Astrocyte (in vitro differentiated cells and primary cell): ENCODE measurements at regions not wholly inside any gene's neighbourhood (a gene's known extent, or its start where the extent isn't known, plus 50 kb on each side); places are given as distances from the start of the nearest gene placed in this dataset.

ENCODE experiments used
- DNase-seq: peaks from one replicate; pipeline ENCODE4 v3.0.0-alpha.2; 2010; ENCODE audit warnings: low read depth
- FAIRE-seq: peaks from 2 replicates; lab custom pipeline; 2011; peaks lifted over from hg19 to GRCh38; lab: Jason Lieb, UNC
- H2AFZ ChIP-seq: 2 replicates; pipeline ENCODE4 v1.6.0; 2012; ENCODE audit warnings: low read depth, low read length, inconsistent platforms
- H3K27ac ChIP-seq: 2 replicates; pipeline ENCODE4 v1.5.1; 2011; ENCODE audit warnings: low read depth, low read length, inconsistent platforms
- H3K27me3 ChIP-seq: 2 replicates; pipeline ENCODE4 v1.6.0; 2011; ENCODE audit warnings: low read length, inconsistent platforms; ENCODE audit not compliant: insufficient read depth
- H3K36me3 ChIP-seq: 2 replicates; pipeline ENCODE4 v1.5.1; 2011; ENCODE audit warnings: low read length, inconsistent platforms; ENCODE audit not compliant: insufficient read depth
- H3K4me1 ChIP-seq: 2 replicates; pipeline ENCODE4 v1.5.1; 2011; ENCODE audit warnings: low read length, inconsistent platforms; ENCODE audit not compliant: insufficient read depth
- H3K4me2 ChIP-seq: 2 replicates; pipeline ENCODE4 v1.6.0; 2012; ENCODE audit warnings: low read length, inconsistent platforms
- H3K4me3 ChIP-seq: 2 replicates; pipeline ENCODE4 v1.5.1; 2011; ENCODE audit warnings: low read depth, mild to moderate bottlenecking, low read length, inconsistent platforms; ENCODE audit not compliant: insufficient read depth
- H3K79me2 ChIP-seq: 2 replicates; pipeline ENCODE4 v1.6.0; 2012; ENCODE audit warnings: mild to moderate bottlenecking, low read length, inconsistent platforms; ENCODE audit not compliant: insufficient read depth
- H3K9ac ChIP-seq: 2 replicates; pipeline ENCODE4 v1.6.0; 2012; ENCODE audit warnings: mild to moderate bottlenecking, low read length, inconsistent platforms
- H3K9me3 ChIP-seq: 2 replicates; pipeline ENCODE4 v1.5.1; 2012; ENCODE audit warnings: low read depth, mild to moderate bottlenecking, low read length, inconsistent platforms; ENCODE audit not compliant: insufficient read depth
- H4K20me1 ChIP-seq: 2 replicates; pipeline ENCODE4 v1.6.0; 2012; ENCODE audit warnings: low read length, inconsistent platforms; ENCODE audit not compliant: insufficient read depth
- H3K27ac Mint-ChIP-seq: one replicate; pipeline ENCODE4 v1.8.0; 2021; ENCODE audit warnings: mild to moderate bottlenecking, mixed read lengths; ENCODE audit not compliant: unreplicated experiment
- H3K27me3 Mint-ChIP-seq: one replicate; pipeline ENCODE4 v1.8.0; 2021; ENCODE audit warnings: low read depth, mixed read lengths; ENCODE audit not compliant: unreplicated experiment
- H3K36me3 Mint-ChIP-seq: one replicate; pipeline ENCODE4 v1.8.0; 2021; ENCODE audit warnings: low read depth, mixed read lengths; ENCODE audit not compliant: unreplicated experiment
- H3K4me1 Mint-ChIP-seq: one replicate; pipeline ENCODE4 v1.8.0; 2021; ENCODE audit warnings: low read depth, mixed read lengths; ENCODE audit not compliant: unreplicated experiment
- H3K4me3 Mint-ChIP-seq: one replicate; pipeline ENCODE4 v1.8.0; 2021; ENCODE audit warnings: mild to moderate bottlenecking, moderate library complexity, mixed read lengths; ENCODE audit not compliant: unreplicated experiment
- H3K9me3 Mint-ChIP-seq: one replicate; pipeline ENCODE4 v1.8.0; 2021; ENCODE audit warnings: mild to moderate bottlenecking, mixed read lengths; ENCODE audit not compliant: unreplicated experiment
- EZH2 ChIP-seq: IDR thresholded peaks from 2 replicates; pipeline ENCODE4 v1.6.1; 2012; ENCODE audit warnings: mild to moderate bottlenecking, low read length, inconsistent platforms; ENCODE audit not compliant: insufficient read depth
- TF ChIP-seq, protein P1 (sequence below): IDR thresholded peaks from 2 replicates; pipeline ENCODE4 v1.5.1; 2011; ENCODE audit warnings: low read depth, mild to moderate bottlenecking, inconsistent platforms, low read length, moderate library complexity; ENCODE audit not compliant: insufficient read depth

DNA sequence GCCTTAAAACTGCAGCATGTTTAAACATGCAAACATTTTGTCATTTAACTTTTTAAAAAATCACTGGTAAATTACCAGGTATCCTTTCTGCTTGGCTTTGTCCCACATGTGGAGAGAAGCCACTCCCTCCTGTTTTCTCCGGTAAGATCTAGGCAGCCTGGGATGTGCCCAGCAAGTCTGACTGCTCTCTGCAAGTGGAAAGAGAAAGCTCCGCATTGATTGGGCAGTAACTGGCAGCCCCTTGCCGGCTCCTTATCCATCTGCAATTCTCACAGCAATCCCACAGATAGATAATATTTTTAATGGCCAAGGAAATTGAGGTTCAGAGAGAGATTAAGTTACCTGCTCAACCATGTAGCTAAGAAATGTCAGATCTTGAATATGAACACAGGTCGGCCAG is 136.1 kb downstream of the TMEM200C start:
- Mint-ChIP-seq H3K36me3 (no peaks in the 10 kb centered on the region), H3K27me3 (peaks cover 6% of the 10 kb centered on the region)
- no peak for FAIRE-seq

DNA sequence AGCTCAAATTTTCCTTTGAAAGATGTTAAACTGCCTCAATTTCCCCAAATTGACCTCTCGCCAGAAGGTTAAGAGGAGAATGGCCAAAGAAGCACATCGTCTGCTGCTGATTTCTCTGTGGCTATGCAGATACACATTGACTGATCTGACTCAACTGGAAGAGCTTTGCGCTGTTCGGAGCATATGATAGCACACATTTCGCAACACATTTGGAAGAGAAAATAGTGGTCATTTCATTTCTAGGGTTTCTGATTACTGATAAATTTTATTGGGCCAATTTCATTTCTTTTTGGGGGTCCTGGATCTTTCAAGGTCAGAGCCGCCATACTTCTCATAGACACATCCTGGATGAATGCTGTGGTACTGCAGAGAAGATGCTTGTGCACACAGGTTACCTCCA is 138.5 kb downstream of the TMEM200C start:
- Histone ChIP-seq H3K27me3 (no peaks in the 10 kb centered on the region), H3K9ac (no peak overlapping the region), H2AFZ (no peak overlapping the region), H3K4me1 (no peaks in the 10 kb centered on the region), H4K20me1 (no peaks in the 10 kb centered on the region), H3K36me3 (no peaks in the 10 kb centered on the region), H3K4me3 (no peak overlapping the region), H3K9me3 (no peaks in the 10 kb centered on the region), H3K79me2 (no peaks in the 10 kb centered on the region), H3K4me2 (no peak overlapping the region), H3K27ac (no peak overlapping the region)
- DNase-seq: no peak
- Mint-ChIP-seq H3K9me3 (no peaks in the 10 kb centered on the region), H3K36me3 (no peaks in the 10 kb centered on the region), H3K4me1 (no peaks in the 10 kb centered on the region), H3K27me3 (peaks cover 7% of the 10 kb centered on the region), H3K4me3 (no peak overlapping the region), H3K27ac (no peak overlapping the region)
- no peak for TF ChIP-seq EZH2
- TF ChIP-seq, protein P1, sequence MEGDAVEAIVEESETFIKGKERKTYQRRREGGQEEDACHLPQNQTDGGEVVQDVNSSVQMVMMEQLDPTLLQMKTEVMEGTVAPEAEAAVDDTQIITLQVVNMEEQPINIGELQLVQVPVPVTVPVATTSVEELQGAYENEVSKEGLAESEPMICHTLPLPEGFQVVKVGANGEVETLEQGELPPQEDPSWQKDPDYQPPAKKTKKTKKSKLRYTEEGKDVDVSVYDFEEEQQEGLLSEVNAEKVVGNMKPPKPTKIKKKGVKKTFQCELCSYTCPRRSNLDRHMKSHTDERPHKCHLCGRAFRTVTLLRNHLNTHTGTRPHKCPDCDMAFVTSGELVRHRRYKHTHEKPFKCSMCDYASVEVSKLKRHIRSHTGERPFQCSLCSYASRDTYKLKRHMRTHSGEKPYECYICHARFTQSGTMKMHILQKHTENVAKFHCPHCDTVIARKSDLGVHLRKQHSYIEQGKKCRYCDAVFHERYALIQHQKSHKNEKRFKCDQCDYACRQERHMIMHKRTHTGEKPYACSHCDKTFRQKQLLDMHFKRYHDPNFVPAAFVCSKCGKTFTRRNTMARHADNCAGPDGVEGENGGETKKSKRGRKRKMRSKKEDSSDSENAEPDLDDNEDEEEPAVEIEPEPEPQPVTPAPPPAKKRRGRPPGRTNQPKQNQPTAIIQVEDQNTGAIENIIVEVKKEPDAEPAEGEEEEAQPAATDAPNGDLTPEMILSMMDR: no peak
- FAIRE-seq: no peak

More for the DNA sequence above, 136.1 kb downstream of the TMEM200C start:
- Histone ChIP-seq H3K4me1 (no peaks in the 10 kb centered on the region), H3K27me3 (no peaks in the 10 kb centered on the region), H4K20me1 (no peaks in the 10 kb centered on the region), H3K9ac (no peak overlapping the region), H3K79me2 (no peaks in the 10 kb centered on the region), H3K9me3 (peaks cover 5% of the 10 kb centered on the region), H3K36me3 (no peaks in the 10 kb centered on the region), H3K4me3 (no peak overlapping the region), H3K27ac (no peak overlapping the region), H3K4me2 (no peak overlapping the region), H2AFZ (no peak overlapping the region)
- H3K27ac Mint-ChIP-seq: no peak overlapping the region
- H3K9me3 Mint-ChIP-seq: no peaks in the 10 kb centered on the region
- DNase-seq: no peak
- H3K4me3 Mint-ChIP-seq: no peak overlapping the region
- TF ChIP-seq, protein P1: no peak
- TF ChIP-seq EZH2: no peak
- no peaks in the 10 kb centered on the region for H3K4me1 Mint-ChIP-seq

DNA sequence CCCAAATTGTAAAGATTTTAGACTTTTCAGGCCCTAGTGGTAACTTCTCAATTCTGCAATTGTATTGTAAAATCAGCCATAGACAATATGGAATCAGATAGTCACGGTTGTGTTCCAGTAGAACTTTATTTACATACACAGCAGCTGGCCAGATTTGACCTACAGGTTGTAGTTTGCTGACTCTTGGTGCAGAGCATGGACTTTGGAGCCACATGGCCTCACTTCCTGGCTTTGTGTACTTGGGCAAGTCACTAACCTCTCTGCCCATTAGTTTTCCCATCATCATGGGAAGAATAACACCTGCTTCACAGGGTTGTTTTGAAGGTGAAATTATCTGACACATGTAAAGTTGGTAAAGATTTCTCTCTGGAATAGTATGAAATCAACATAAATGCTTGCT is 147.6 kb downstream of the TMEM200C start:
- Mint-ChIP-seq H3K4me3 (no peak overlapping the region), H3K27me3 (peaks cover 7% of the 10 kb centered on the region), H3K27ac (no peak overlapping the region), H3K36me3 (no peaks in the 10 kb centered on the region), H3K4me1 (peaks cover 6% of the 10 kb centered on the region), H3K9me3 (peaks cover 2% of the 10 kb centered on the region)
- Histone ChIP-seq H3K27ac (no peak overlapping the region), H3K79me2 (no peaks in the 10 kb centered on the region), H3K4me3 (no peak overlapping the region), H3K4me2 (no peak overlapping the region), H3K4me1 (no peaks in the 10 kb centered on the region), H4K20me1 (no peaks in the 10 kb centered on the region), H3K9ac (no peak overlapping the region), H2AFZ (no peak overlapping the region), H3K27me3 (no peaks in the 10 kb centered on the region), H3K36me3 (no peaks in the 10 kb centered on the region), H3K9me3 (no peaks in the 10 kb centered on the region)
- DNase-seq: no peak
- FAIRE-seq: no peak
- no peak for TF ChIP-seq EZH2
- TF ChIP-seq, protein P1: no peak
